ENCODE measurements at regions not wholly inside any gene's neighbourhood (a gene's known extent, or its start where the extent isn't known, plus 50 kb on each side); places are given as distances from the start of the nearest gene placed in this dataset.

DNA sequence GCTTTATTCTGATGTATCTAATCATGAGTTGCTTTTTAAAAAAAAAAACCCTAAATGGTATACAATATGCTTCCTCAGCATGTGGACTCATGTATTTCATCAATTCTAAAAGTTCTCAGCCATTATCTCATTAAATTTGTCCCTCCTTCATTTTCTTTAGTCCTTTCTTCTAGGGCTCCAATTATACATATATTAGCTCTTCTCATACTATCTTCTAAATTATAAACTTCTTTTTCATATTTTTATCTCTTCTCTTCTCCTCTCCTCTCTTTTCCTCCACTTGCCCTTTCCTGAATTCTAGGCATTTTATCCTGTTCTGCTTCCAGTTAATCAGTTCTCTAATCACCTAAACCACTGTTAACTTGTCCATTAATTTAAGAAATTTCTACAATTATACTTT is 55.0 kb upstream of the IL33 start:
- no peak for DNase-seq
- H3K4me1 ChIP-seq (ENCODE audit: insufficient read depth, low read length) = no peaks in the 10 kb centered on the region
- no peaks in the 10 kb centered on the region for H3K36me3 ChIP-seq (ENCODE audit: insufficient read depth, low read length)
- no peak overlapping the region for H3K27ac ChIP-seq (ENCODE audit: low read depth in 1 of 2, low read length in 2 of 2)
- H3K9me3 ChIP-seq (ENCODE audit: control insufficient read depth in 1 of 2, insufficient read depth in 1 of 2, low read length in 2 of 2) = peaks cover 6 to 21% of the 10 kb centered on the region in 2 experiments
- no peak overlapping the region for H3K4me3 ChIP-seq (ENCODE audit: low read length)
- Mint-ChIP-seq H3K9me3 (peaks cover 14% of the 10 kb centered on the region), H3K4me3 (no peak overlapping the region), H3K27me3 (peaks cover 5% of the 10 kb centered on the region), H3K4me1 (ENCODE audit: low read depth) (no peaks in the 10 kb centered on the region), H3K27ac (no peak overlapping the region), H3K36me3 (ENCODE audit: low read depth) (no peaks in the 10 kb centered on the region)
- no peaks in the 10 kb centered on the region for H3K27me3 ChIP-seq (ENCODE audit: control insufficient read depth in 1 of 2, insufficient read depth in 2 of 2, low read length in 2 of 2)
- POLR2A ChIA-PET = no interaction called here
- TF ChIP-seq, protein P1, sequence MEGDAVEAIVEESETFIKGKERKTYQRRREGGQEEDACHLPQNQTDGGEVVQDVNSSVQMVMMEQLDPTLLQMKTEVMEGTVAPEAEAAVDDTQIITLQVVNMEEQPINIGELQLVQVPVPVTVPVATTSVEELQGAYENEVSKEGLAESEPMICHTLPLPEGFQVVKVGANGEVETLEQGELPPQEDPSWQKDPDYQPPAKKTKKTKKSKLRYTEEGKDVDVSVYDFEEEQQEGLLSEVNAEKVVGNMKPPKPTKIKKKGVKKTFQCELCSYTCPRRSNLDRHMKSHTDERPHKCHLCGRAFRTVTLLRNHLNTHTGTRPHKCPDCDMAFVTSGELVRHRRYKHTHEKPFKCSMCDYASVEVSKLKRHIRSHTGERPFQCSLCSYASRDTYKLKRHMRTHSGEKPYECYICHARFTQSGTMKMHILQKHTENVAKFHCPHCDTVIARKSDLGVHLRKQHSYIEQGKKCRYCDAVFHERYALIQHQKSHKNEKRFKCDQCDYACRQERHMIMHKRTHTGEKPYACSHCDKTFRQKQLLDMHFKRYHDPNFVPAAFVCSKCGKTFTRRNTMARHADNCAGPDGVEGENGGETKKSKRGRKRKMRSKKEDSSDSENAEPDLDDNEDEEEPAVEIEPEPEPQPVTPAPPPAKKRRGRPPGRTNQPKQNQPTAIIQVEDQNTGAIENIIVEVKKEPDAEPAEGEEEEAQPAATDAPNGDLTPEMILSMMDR (IDR thresholded peaks at IDR 0.05) = no peak
- no peak for ATAC-seq (ENCODE audit: poor library complexity)
- CTCF ChIA-PET = no interaction called here
- intact Hi-C loops (cut with DNase I, micrococcal nuclease) = no loop called here

DNA sequence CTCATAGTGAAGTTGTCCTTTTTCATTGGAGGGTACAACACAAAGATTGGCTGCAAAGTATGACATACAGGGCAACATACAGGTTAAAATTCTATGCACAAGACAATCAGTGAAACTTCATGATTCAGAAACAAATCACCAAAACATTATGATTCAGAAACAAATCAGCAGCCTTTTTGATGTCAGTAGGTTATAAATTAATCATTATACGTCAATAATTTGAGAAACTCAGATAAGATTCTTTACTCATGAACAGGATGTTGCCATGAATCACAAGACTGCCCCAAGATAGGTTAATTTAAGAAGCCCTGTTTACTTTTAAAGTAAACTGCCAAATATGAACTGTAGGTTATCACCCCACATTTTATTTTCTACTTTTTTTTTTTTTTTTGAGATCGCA is 62.2 kb upstream of the IL33 start:
- CTCF ChIA-PET = no interaction called here
- no peaks in the 10 kb centered on the region for H3K4me1 ChIP-seq (ENCODE audit: insufficient read depth, low read length)
- no peaks in the 10 kb centered on the region for H3K36me3 ChIP-seq (ENCODE audit: insufficient read depth, low read length)
- Mint-ChIP-seq H3K4me3 (no peak overlapping the region), H3K9me3 (no peaks in the 10 kb centered on the region), H3K4me1 (ENCODE audit: low read depth) (no peaks in the 10 kb centered on the region), H3K27me3 (peaks cover 28% of the 10 kb centered on the region), H3K36me3 (ENCODE audit: low read depth) (no peaks in the 10 kb centered on the region), H3K27ac (no peak overlapping the region)
- POLR2A ChIA-PET = no interaction called here
- no peaks in the 10 kb centered on the region for H3K27me3 ChIP-seq (ENCODE audit: control insufficient read depth in 1 of 2, insufficient read depth in 2 of 2, low read length in 2 of 2)
- no peak overlapping the region for H3K27ac ChIP-seq (ENCODE audit: low read depth in 1 of 2, low read length in 2 of 2)
- no peaks in the 10 kb centered on the region for H3K9me3 ChIP-seq (ENCODE audit: control insufficient read depth in 1 of 2, insufficient read depth in 1 of 2, low read length in 2 of 2)
- TF ChIP-seq, protein P1 (IDR thresholded peaks at IDR 0.05) = no peak
- no peak for ATAC-seq (ENCODE audit: poor library complexity)
- intact Hi-C loops (cut with DNase I, micrococcal nuclease) = no loop called here
- DNase-seq = no peak
- no peak overlapping the region for H3K4me3 ChIP-seq (ENCODE audit: low read length)

DNA sequence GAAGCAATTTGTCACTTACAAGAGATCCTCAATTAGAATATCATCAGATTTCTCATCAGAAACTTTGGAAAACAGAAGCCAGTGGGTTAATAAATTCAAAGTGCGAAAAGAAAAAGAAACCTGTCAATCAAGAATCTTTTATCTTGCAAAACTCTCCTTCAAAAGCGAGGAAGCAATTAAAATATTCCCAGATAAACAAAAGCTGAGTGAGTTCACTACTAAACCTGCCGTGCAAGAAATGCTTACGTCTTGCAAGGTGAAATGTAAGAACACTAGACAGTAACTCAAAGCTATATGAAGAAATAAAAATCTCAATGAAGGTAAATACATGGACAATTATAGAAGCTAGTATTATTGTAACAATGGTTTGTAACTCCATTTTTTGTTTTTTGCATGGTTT is 62.8 kb upstream of the IL33 start:
- no peaks in the 10 kb centered on the region for H3K4me1 Mint-ChIP-seq (ENCODE audit: low read depth)
- no peak overlapping the region for H3K27ac ChIP-seq (ENCODE audit: low read depth in 1 of 2, low read length in 2 of 2)
- H3K27me3 Mint-ChIP-seq = peaks cover 28% of the 10 kb centered on the region
- H3K27me3 ChIP-seq (ENCODE audit: control insufficient read depth in 1 of 2, insufficient read depth in 2 of 2, low read length in 2 of 2) = no peaks in the 10 kb centered on the region
- TF ChIP-seq, protein P1 (IDR thresholded peaks at IDR 0.05) = no peak
- H3K27ac Mint-ChIP-seq = no peak overlapping the region
- ATAC-seq (ENCODE audit: poor library complexity) = no peak
- H3K36me3 ChIP-seq (ENCODE audit: insufficient read depth, low read length) = no peaks in the 10 kb centered on the region
- no peak overlapping the region for H3K4me3 Mint-ChIP-seq
- no peak for DNase-seq
- intact Hi-C loops (cut with DNase I, micrococcal nuclease) = no loop called here
- H3K4me1 ChIP-seq (ENCODE audit: insufficient read depth, low read length) = no peaks in the 10 kb centered on the region
- ChIA-PET CTCF (no interaction called here), POLR2A (no interaction called here)
- H3K36me3 Mint-ChIP-seq (ENCODE audit: low read depth) = no peaks in the 10 kb centered on the region
- H3K9me3 Mint-ChIP-seq = no peaks in the 10 kb centered on the region
- no peak overlapping the region for H3K4me3 ChIP-seq (ENCODE audit: low read length)
- no peaks in the 10 kb centered on the region for H3K9me3 ChIP-seq (ENCODE audit: control insufficient read depth in 1 of 2, insufficient read depth in 1 of 2, low read length in 2 of 2)

All from CD4-positive, alpha-beta T cell (primary cell).